GM21717 (cell line): ENCODE measurements at regions not wholly inside any gene's neighbourhood (a gene's known extent, or its start where the extent isn't known, plus 50 kb on each side); places are given as distances from the start of the nearest gene placed in this dataset.

Experiments used
- ATAC-seq: cut with Tn5 transposase; IDR thresholded peaks from one replicate; pipeline ENCODE4 v1.9.1; 2021; ENCODE audit warnings: mild to moderate bottlenecking, moderate library complexity; ENCODE audit not compliant: unreplicated experiment

GRCh38 chr3:117281371-117281770 is 571.8 kb downstream of the TUSC7 start:
- no peak for ATAC-seq

GRCh38 chr3:117282566-117282965 is 573.0 kb downstream of the TUSC7 start:
- no peak for ATAC-seq

GRCh38 chr3:117285737-117286136 is 576.2 kb downstream of the TUSC7 start:
- no peak for ATAC-seq

- no peak for ATAC-seq
Measured at GRCh38 chr3:117286488-117286887, 576.9 kb downstream of the TUSC7 start.

GRCh38 chr3:117287602-117288001 is 578.0 kb downstream of the TUSC7 start:
- ATAC-seq, result no peak

- no peak for ATAC-seq
Measured at GRCh38 chr3:117291476-117291875, 581.9 kb downstream of the TUSC7 start.

- ATAC-seq, result no peak
Measured at GRCh38 chr3:117297065-117297464, 587.5 kb downstream of the TUSC7 start.

GRCh38 chr3:117297541-117297940 is 588.0 kb downstream of the TUSC7 start:
- no peak for ATAC-seq

GRCh38 chr3:117298273-117298672 is 588.7 kb downstream of the TUSC7 start:
- no peak for ATAC-seq

- ATAC-seq, result no peak
Measured at GRCh38 chr3:117302428-117302827, 592.8 kb downstream of the TUSC7 start.

- ATAC-seq, result no peak
Measured at GRCh38 chr3:117303443-117303842, 593.9 kb downstream of the TUSC7 start.

GRCh38 chr3:117304681-117305080 is 595.1 kb downstream of the TUSC7 start:
- no peak for ATAC-seq

GRCh38 chr3:117305681-117306080 is 596.1 kb downstream of the TUSC7 start:
- ATAC-seq, result no peak

GRCh38 chr3:117306299-117306698 is 596.7 kb downstream of the TUSC7 start:
- ATAC-seq, result no peak

- no peak for ATAC-seq
Measured at GRCh38 chr3:117308353-117308752, 598.8 kb downstream of the TUSC7 start.

GRCh38 chr3:117308756-117309155 is 599.2 kb downstream of the TUSC7 start:
- ATAC-seq, result no peak

- no peak for ATAC-seq
Measured at GRCh38 chr3:117310536-117310935, 601.0 kb downstream of the TUSC7 start.

GRCh38 chr3:117314441-117315150 is 605.0 kb downstream of the TUSC7 start:
- no peak for ATAC-seq

- no peak for ATAC-seq
Measured at GRCh38 chr3:117322866-117323265, 613.3 kb downstream of the TUSC7 start.

GRCh38 chr3:117346901-117347300 is 637.3 kb downstream of the TUSC7 start:
- no peak for ATAC-seq

GRCh38 chr3:117348884-117349283 is 639.3 kb downstream of the TUSC7 start:
- ATAC-seq, result no peak

- no peak for ATAC-seq
Measured at GRCh38 chr3:117349566-117349965, 640.0 kb downstream of the TUSC7 start.

GRCh38 chr3:117350371-117350770 is 640.8 kb downstream of the TUSC7 start:
- ATAC-seq, result no peak
